ENCODE measurements at regions not wholly inside any gene's neighbourhood (a gene's known extent, or its start where the extent isn't known, plus 50 kb on each side); places are given as distances from the start of the nearest gene placed in this dataset. TPM values are rescaled to one million over a fixed set of nuclear protein-coding genes. Genes with fewer than 3 reads are reported as not detected.
"Not testable (repeated sequence)": the region's sequence is repeated elsewhere in the genome, so short reads cannot be mapped to it uniquely, and the experiment has no call there.

- H3K4me2 ChIP-seq (ENCODE audit: insufficient read depth in 1 of 2, low read depth in 2 of 2, low read length in 2 of 2); H4K8ac ChIP-seq (ENCODE audit: extremely low read depth, insufficient read depth, low read length); H2BK12ac ChIP-seq (ENCODE audit: low read depth, low read length); H3K36me3 ChIP-seq (ENCODE audit: control insufficient read depth in 2 of 4, insufficient read depth in 4 of 4, low read length in 3 of 4); H4K5ac ChIP-seq (ENCODE audit: insufficient read length, low read depth, low read length); POLR2A ChIA-PET (ENCODE audit: partially characterized antibody); DNase-seq (ENCODE audit: low read depth in 1 of 2, low spot score in 2 of 2); H3K9me3 ChIP-seq (ENCODE audit: insufficient read depth in 2 of 2, low read depth in 1 of 2, low read length in 1 of 2); H3K9ac ChIP-seq (replicated peaks in 1 of 4; ENCODE audit: extremely low read depth in 1 of 4, low read depth in 3 of 4, low read length in 3 of 4); H2BK5ac ChIP-seq (ENCODE audit: low read depth, low read length); H2AFZ ChIP-seq (ENCODE audit: low read length); H3K79me1 ChIP-seq (ENCODE audit: low read depth, low read length); H3K79me2 ChIP-seq (ENCODE audit: control insufficient read depth in 1 of 2, insufficient read depth in 2 of 2, low read length in 2 of 2); H4K20me1 ChIP-seq (replicated peaks in 1 of 2; ENCODE audit: control insufficient read depth in 1 of 2, insufficient read depth in 2 of 2, low read length in 2 of 2); H3K27me3 ChIP-seq (replicated peaks in 1 of 4; ENCODE audit: control insufficient read depth in 3 of 4, extremely low read depth in 1 of 4, insufficient read depth in 3 of 4, low read length in 3 of 4); H3K4me3 ChIP-seq (ENCODE audit: extremely low read depth in 1 of 4, insufficient read depth in 2 of 4, low read depth in 3 of 4, low read length in 4 of 4); H2BK15ac ChIP-seq (ENCODE audit: low read length); H3K14ac ChIP-seq (ENCODE audit: insufficient read length); H3K4me1 ChIP-seq (replicated peaks in 1 of 4; ENCODE audit: control insufficient read depth in 3 of 4, insufficient read depth in 4 of 4, low read length in 3 of 4); H3K27ac ChIP-seq (ENCODE audit: low read depth, low read length); H3K23me2 ChIP-seq (ENCODE audit: low read depth, low read length); H3K4ac ChIP-seq (replicated peaks; ENCODE audit: insufficient read length, low read depth, low read length); H3K18ac ChIP-seq (ENCODE audit: extremely low read depth, low read length); H2AK5ac ChIP-seq (ENCODE audit: low read depth, low read length); H2BK120ac ChIP-seq (replicated peaks; ENCODE audit: low read depth, low read length); H3K23ac ChIP-seq (ENCODE audit: insufficient read length); CTCF ChIA-PET (ENCODE audit: partially characterized antibody); H4K91ac ChIP-seq (replicated peaks; ENCODE audit: insufficient read length, low read length); H3K56ac ChIP-seq (replicated peaks; ENCODE audit: insufficient read length, low read depth, low read length); FAIRE-seq; H2BK20ac ChIP-seq (ENCODE audit: low read length): not testable (repeated sequence)
- WGBS, 2 experiments (ENCODE audit: extremely low coverage in 1 of 2, insufficient coverage in 1 of 2, insufficient read length in 1 of 2, insufficient replicate concordance in 2 of 2, low coverage in 1 of 2, low lambda C conversion rate in 2 of 2, missing lambda C conversion rate in 1 of 2): 89% methylated on average over 8 of the region's 12 CpGs; no CpG with 5 or more reads in 1 of the 2 experiments
Measured at GRCh38 chr4:49626478-49626877, 640.4 kb downstream of the CWH43 start.

Small RNA genes in the stretch of these regions (small RNA-seq; reads per million reads assigned to genes)
- not detected for gene AC119751.2 (ENCODE audit: insufficient read depth)
- not detected for gene AC119751.6 (ENCODE audit: insufficient read depth)
- not detected for gene AC119751.7 (ENCODE audit: insufficient read depth)
- gene AC119751.8 (ENCODE audit: insufficient read depth): not detected

All from H1 (cell line).